HCT116 (cell line): ENCODE measurements at regions not wholly inside any gene's neighbourhood (a gene's known extent, or its start where the extent isn't known, plus 50 kb on each side); places are given as distances from the start of the nearest gene placed in this dataset.

Experiments used
- ATAC-seq: fragments of 200-7000 bp; cut with Tn5 transposase; 2 replicates; pipeline ENCODE4 v1.9.1; 2020; ENCODE audit warnings: mild to moderate bottlenecking, moderate library complexity
- BruUV-seq: library from RNA; stranded (reverse); fragments of 400-500 nt; replicated peaks from 2 replicates; lab custom pipeline; 2021; lab: Mats Ljungman, UMichigan
- CTCF ChIA-PET: fragments of 300-600 bp; sonication (Branson Sonifier 250); formaldehyde crosslinking; loops from one replicate; lab custom pipeline; 2021; ENCODE audit warnings: antibody characterized with exemption; lab: Charles Lee
- POLR2A ChIA-PET: fragments of 300-600, 350-600 bp; sonication (Branson Sonifier 250); formaldehyde crosslinking; loops from one replicate; lab custom pipeline; 2021; ENCODE audit warnings: antibody characterized with exemption; lab: Charles Lee
- RAD21 ChIA-PET, 2 experiments: fragments of 300-600 bp; sonication (Branson Sonifier 250); formaldehyde crosslinking; loops; one replicate each; lab custom pipeline; 2023; ENCODE audit warnings: low total read pairs in 2 of 2; ENCODE audit not compliant: uncharacterized antibody in 2 of 2, unreplicated experiment in 2 of 2, low non-redundant PET in 1 of 2; lab: Charles Lee
- DNase-seq: peaks from one replicate; pipeline ENCODE4 v3.0.0-alpha.2; 2010; ENCODE audit warnings: low read depth, low spot score
- H2AFZ ChIP-seq: fragments of 200-600 bp; shearing (Covaris generic), sonication (generic); 2 replicates; pipeline ENCODE4 v1.6.1; 2017; ENCODE audit warnings: low read depth, mixed run types, mixed read lengths, antibody characterized with exemption, low read length; ENCODE audit not compliant: poor library complexity, severe bottlenecking
- H3K27ac ChIP-seq: 2 replicates; pipeline ENCODE4 v1.5.1; 2012; ENCODE audit warnings: low read depth, low read length
- H3K27me3 ChIP-seq: fragments of 200-600 bp; sonication (generic); 2 replicates; pipeline ENCODE4 v1.6.1; 2016; ENCODE audit warnings: mixed run types, low read length, mixed read lengths; ENCODE audit not compliant: insufficient read depth
- H3K36me3 ChIP-seq, 2 experiments: fragments of 200-500 bp in 1 of 2; fragments of 200-600 bp in 1 of 2; sonication (Bioruptor generic) in 1 of 2; sonication (generic) in 1 of 2; 2 replicates each; pipeline versions ENCODE4 v1.5.1 to v1.6.1; 2014 to 2016; ENCODE audit warnings: low read length in 2 of 2, inconsistent platforms in 1 of 2, mixed read lengths in 1 of 2, mixed run types in 1 of 2; ENCODE audit not compliant: insufficient read depth in 2 of 2, control insufficient read depth in 1 of 2
- H3K4me1 ChIP-seq, 2 experiments: fragments of 200-600 bp in 1 of 2; sonication (generic) in 1 of 2; 2 replicates each; pipeline versions ENCODE4 v1.5.1 to v1.6.1; 2012 to 2017; ENCODE audit warnings: low read length in 2 of 2, inconsistent platforms in 1 of 2, mild to moderate bottlenecking in 1 of 2, mixed read lengths in 1 of 2, mixed run types in 1 of 2, moderate library complexity in 1 of 2; ENCODE audit not compliant: insufficient read depth in 2 of 2, control insufficient read depth in 1 of 2
- H3K4me2 ChIP-seq: fragments of 200-600 bp; sonication (generic); 2 replicates; pipeline ENCODE4 v1.6.1; 2017; ENCODE audit warnings: mixed run types, low read length, mixed read lengths
- H3K4me3 ChIP-seq, 2 experiments: fragments of 200-600 bp in 1 of 2; sonication (generic) in 1 of 2; replicated peaks in 1 of 2; 2 replicates each; pipeline ENCODE4 v1.5.1; 2011 to 2016; ENCODE audit warnings: low read length in 2 of 2, control low read depth in 1 of 2, low read depth in 1 of 2, mild to moderate bottlenecking in 1 of 2, mixed read lengths in 1 of 2, mixed run types in 1 of 2
- H3K79me2 ChIP-seq: fragments of 200-600 bp; sonication (generic); 2 replicates; pipeline ENCODE4 v1.6.1; 2017; ENCODE audit warnings: mild to moderate bottlenecking, mixed run types, low read length, moderate library complexity, mixed read lengths; ENCODE audit not compliant: insufficient read depth
- H3K9ac ChIP-seq: fragments of 200-600 bp; sonication (generic); 2 replicates; pipeline ENCODE4 v1.6.1; 2016; ENCODE audit warnings: low read length, mixed read lengths
- H3K9me2 ChIP-seq: fragments of 200-600 bp; sonication (generic), shearing (Covaris generic); 2 replicates; pipeline ENCODE4 v1.6.1; 2017; ENCODE audit warnings: mixed run types, mild to moderate bottlenecking, moderate library complexity; ENCODE audit not compliant: insufficient read depth
- H3K9me3 ChIP-seq, 2 experiments: fragments of 200-500 bp in 1 of 2; fragments of 200-600 bp in 1 of 2; sonication (Bioruptor generic) in 1 of 2; sonication (generic) in 1 of 2; 2 replicates each; pipeline ENCODE4 v1.6.1; 2014 to 2017; ENCODE audit warnings: low read length in 2 of 2, mixed read lengths in 2 of 2, inconsistent platforms in 1 of 2, low read depth in 1 of 2, mild to moderate bottlenecking in 1 of 2, mixed run types in 1 of 2, moderate library complexity in 1 of 2; ENCODE audit not compliant: control insufficient read depth in 1 of 2, insufficient read depth in 1 of 2
- H4K20me1 ChIP-seq: fragments of 200-600 bp; sonication (generic), shearing (Covaris generic); 2 replicates; pipeline ENCODE4 v1.6.1; 2017; ENCODE audit warnings: mixed run types, mild to moderate bottlenecking, moderate library complexity; ENCODE audit not compliant: insufficient read depth
- CBX3 ChIP-seq: IDR thresholded peaks from 2 replicates; pipeline ENCODE4 v1.6.1; 2012; ENCODE audit warnings: low read depth
- CEBPB ChIP-seq: IDR thresholded peaks from 2 replicates; pipeline ENCODE4 v1.6.1; 2012; ENCODE audit warnings: low read depth
- ELF1 ChIP-seq: IDR thresholded peaks from 2 replicates; pipeline ENCODE4 v1.6.1; 2012; ENCODE audit warnings: low read depth, borderline replicate concordance
- EZH2 ChIP-seq: fragments of 200-600 bp; sonication (generic); IDR thresholded peaks from 2 replicates; pipeline ENCODE4 v1.6.1; 2017; ENCODE audit warnings: antibody characterized with exemption, mixed run types
- FOSL1 ChIP-seq: IDR thresholded peaks from 2 replicates; pipeline ENCODE4 v1.6.1; 2012; ENCODE audit warnings: low read depth
- JUND ChIP-seq: IDR thresholded peaks from 2 replicates; pipeline ENCODE4 v1.6.1; 2012
- POLR2A ChIP-seq: IDR thresholded peaks from 2 replicates; pipeline ENCODE4 v1.7.0; 2011; ENCODE audit warnings: borderline replicate concordance; ENCODE audit not compliant: insufficient read depth, insufficient read length; ENCODE audit errors: extremely low read depth
- POLR2AphosphoS5 ChIP-seq: IDR thresholded peaks from 2 replicates; pipeline ENCODE4 v1.6.1; 2011; ENCODE audit warnings: mild to moderate bottlenecking, low read depth, low read length, moderate library complexity
- SIN3A ChIP-seq: IDR thresholded peaks from 2 replicates; pipeline ENCODE4 v1.6.1; 2012; ENCODE audit warnings: low read depth
- SP1 ChIP-seq: IDR thresholded peaks from 2 replicates; pipeline ENCODE4 v1.6.1; 2012; ENCODE audit warnings: low read depth
- SRF ChIP-seq: IDR thresholded peaks from 2 replicates; pipeline ENCODE4 v1.6.1; 2012; ENCODE audit warnings: low read depth
- YY1 ChIP-seq: IDR thresholded peaks from 2 replicates; pipeline ENCODE4 v1.6.1; 2011; ENCODE audit warnings: low read length, low read depth, moderate library complexity, mild to moderate bottlenecking; ENCODE audit not compliant: insufficient replicate concordance; ENCODE audit errors: extremely low read depth
- ZFX ChIP-seq: fragments of 450-650 bp; IDR thresholded peaks from 2 replicates; pipeline ENCODE4 v1.6.1; 2017
- intact Hi-C: fragments of 100-400 bp; cut with micrococcal nuclease; formaldehyde crosslinking; loops from 2 replicates; pipeline ENCODE4 v1.10.0; 2022
- TF ChIP-seq, protein P1 (sequence below), 3 experiments: fragments of 200-600 bp in 1 of 3; sonication (generic) in 1 of 3; IDR thresholded peaks in 2 of 3; conservative IDR thresholded peaks in 1 of 3; 2 replicates each; pipeline ENCODE4 v1.5.1; 2012 to 2017; ENCODE audit warnings: low read depth in 2 of 3, low read length in 2 of 3, antibody characterized with exemption in 1 of 3, borderline replicate concordance in 1 of 3, control low read depth in 1 of 3, mild to moderate bottlenecking in 1 of 3, mixed read lengths in 1 of 3, mixed run types in 1 of 3, moderate library complexity in 1 of 3; ENCODE audit not compliant: insufficient read depth in 1 of 3
- TF ChIP-seq, protein P2 (sequence below): IDR thresholded peaks from 2 replicates; pipeline ENCODE4 v1.6.1; 2011; ENCODE audit warnings: mild to moderate bottlenecking, low read length, moderate library complexity; ENCODE audit not compliant: insufficient replicate concordance; ENCODE audit errors: extremely low read depth

DNA sequence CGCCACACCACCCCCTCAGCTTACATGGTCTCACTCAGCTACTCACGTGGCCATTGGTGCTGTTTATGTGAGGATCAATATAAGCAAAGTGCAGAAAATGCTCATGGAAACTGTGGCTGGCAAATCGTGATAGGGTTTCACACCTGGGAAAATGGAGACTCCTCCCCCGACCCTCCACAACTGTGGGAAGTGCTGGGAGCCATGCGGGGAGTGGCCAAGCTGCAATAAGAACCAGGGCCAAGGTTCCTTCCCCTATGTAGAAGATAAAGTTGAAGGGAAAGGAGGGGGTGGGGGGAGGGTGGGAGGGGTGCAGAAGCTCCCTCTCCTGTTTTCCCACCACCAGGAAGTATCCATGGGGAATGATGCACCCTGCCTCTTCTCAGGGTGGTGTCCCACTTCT lies 145.5 kb upstream of the MAMLD1 start (continued):
- no peak for TF ChIP-seq POLR2AphosphoS5

DNA sequence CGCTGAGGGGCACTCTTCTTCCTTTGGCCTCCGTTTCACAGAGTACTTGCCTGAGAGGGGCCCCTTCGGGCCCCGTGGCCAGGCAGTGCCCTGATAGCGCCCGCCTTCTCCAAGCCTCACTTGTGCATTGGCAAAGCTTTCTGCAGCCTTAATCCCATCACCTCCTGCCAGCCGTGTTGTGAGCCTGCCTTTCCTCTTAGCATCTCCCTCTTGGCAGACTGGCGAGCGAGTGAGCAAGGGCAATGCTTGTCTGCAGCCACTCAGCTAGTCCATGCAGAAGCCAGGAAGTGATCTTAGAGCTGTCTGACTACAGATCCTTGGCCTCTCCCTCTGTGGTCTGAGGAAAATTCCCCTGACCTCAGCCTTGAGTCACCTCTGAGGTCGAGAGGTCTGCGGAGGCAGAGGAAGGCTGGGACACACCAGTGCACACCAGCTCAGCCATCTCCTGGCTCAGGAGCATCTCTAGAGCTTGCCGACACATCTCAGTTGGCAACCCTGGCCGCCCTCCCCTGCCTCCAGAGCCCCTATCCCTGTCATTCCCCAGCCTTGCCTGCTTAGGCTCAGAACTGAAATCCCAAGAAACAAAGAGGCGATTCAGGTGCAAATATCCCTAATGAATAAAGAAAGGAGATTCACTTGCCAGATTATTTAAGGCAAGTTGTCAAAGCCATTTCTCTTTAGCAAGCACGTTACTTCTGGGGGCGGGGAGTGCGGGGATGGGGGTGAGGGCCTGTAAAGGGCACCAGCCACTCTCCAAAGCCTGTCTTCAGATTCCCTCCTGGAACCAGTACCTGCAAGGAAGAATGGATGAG lies 143.5 kb upstream of the MAMLD1 start:
- TF ChIP-seq, protein P1, sequence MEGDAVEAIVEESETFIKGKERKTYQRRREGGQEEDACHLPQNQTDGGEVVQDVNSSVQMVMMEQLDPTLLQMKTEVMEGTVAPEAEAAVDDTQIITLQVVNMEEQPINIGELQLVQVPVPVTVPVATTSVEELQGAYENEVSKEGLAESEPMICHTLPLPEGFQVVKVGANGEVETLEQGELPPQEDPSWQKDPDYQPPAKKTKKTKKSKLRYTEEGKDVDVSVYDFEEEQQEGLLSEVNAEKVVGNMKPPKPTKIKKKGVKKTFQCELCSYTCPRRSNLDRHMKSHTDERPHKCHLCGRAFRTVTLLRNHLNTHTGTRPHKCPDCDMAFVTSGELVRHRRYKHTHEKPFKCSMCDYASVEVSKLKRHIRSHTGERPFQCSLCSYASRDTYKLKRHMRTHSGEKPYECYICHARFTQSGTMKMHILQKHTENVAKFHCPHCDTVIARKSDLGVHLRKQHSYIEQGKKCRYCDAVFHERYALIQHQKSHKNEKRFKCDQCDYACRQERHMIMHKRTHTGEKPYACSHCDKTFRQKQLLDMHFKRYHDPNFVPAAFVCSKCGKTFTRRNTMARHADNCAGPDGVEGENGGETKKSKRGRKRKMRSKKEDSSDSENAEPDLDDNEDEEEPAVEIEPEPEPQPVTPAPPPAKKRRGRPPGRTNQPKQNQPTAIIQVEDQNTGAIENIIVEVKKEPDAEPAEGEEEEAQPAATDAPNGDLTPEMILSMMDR (IDR thresholded peaks at IDR 0.05 in 2 of 3, conservative IDR thresholded peaks at IDR 0.05 in 1 of 3; ENCODE audit: borderline replicate concordance in 1 of 3, insufficient read depth in 1 of 3, low read depth in 2 of 3, low read length in 2 of 3): no peak
- TF ChIP-seq CEBPB: no peak
- no peak for TF ChIP-seq FOSL1
- no peak for TF ChIP-seq CBX3
- no peak for TF ChIP-seq POLR2A
- no peak for TF ChIP-seq EZH2
- no peak for TF ChIP-seq JUND
- TF ChIP-seq ELF1: no peak
- TF ChIP-seq ZFX: no peak
- no peak for TF ChIP-seq SIN3A
- no peak for TF ChIP-seq SRF
- TF ChIP-seq, protein P2, sequence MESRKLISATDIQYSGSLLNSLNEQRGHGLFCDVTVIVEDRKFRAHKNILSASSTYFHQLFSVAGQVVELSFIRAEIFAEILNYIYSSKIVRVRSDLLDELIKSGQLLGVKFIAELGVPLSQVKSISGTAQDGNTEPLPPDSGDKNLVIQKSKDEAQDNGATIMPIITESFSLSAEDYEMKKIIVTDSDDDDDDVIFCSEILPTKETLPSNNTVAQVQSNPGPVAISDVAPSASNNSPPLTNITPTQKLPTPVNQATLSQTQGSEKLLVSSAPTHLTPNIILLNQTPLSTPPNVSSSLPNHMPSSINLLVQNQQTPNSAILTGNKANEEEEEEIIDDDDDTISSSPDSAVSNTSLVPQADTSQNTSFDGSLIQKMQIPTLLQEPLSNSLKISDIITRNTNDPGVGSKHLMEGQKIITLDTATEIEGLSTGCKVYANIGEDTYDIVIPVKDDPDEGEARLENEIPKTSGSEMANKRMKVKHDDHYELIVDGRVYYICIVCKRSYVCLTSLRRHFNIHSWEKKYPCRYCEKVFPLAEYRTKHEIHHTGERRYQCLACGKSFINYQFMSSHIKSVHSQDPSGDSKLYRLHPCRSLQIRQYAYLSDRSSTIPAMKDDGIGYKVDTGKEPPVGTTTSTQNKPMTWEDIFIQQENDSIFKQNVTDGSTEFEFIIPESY: no peak
- TF ChIP-seq YY1: no peak
- no peak for TF ChIP-seq SP1
- Histone ChIP-seq H3K4me3 (no peak overlapping the region), H3K79me2 (no peaks in the 10 kb centered on the region), H3K4me2 (no peak overlapping the region), H2AFZ (no peak overlapping the region), H3K9ac (no peak overlapping the region), H3K9me3 (no peaks in the 10 kb centered on the region), H3K4me1 (no peaks in the 10 kb centered on the region), H3K36me3 (no peaks in the 10 kb centered on the region), H4K20me1 (no peaks in the 10 kb centered on the region), H3K9me2 (no peaks in the 10 kb centered on the region), H3K27ac (no peak overlapping the region), H3K27me3 (no peaks in the 10 kb centered on the region)
- DNase-seq: no peak
- intact Hi-C loops: no loop called here
- ChIA-PET CTCF (no interaction called here), RAD21 (no interaction called here), POLR2A (no interaction called here)
- BruUV-seq: no TSS peak
- ATAC-seq: no peak
